NCI-H748 (cell line): ENCODE measurements at regions not wholly inside any gene's neighbourhood (a gene's known extent, or its start where the extent isn't known, plus 50 kb on each side); places are given as distances from the start of the nearest gene placed in this dataset.
A peak's percentile ranks its signal among the peaks of the same experiment; 100 is the strongest.
"Not testable (repeated sequence)": the region's sequence is repeated elsewhere in the genome, so short reads cannot be mapped to it uniquely, and the experiment has no call there.

Experiments
- DNase-seq: peaks from one replicate; lab custom pipeline; 2025; ENCODE audit not compliant: unreplicated experiment; lab: John Stamatoyannopoulos, UW

- no peak for DNase-seq
Observed at GRCh38 chrX:44785652-44786051, 58.2 kb upstream of the DUSP21 start.

GRCh38 chrX:44784241-44784640 is 59.6 kb upstream of the DUSP21 start:
- DNase-seq = no peak

- no peak for DNase-seq
Observed at GRCh38 chrX:44778254-44778653, 65.6 kb upstream of the DUSP21 start.

GRCh38 chrX:44775726-44776125 is 68.1 kb upstream of the DUSP21 start:
- DNase-seq = no peak

- not testable (repeated sequence) for DNase-seq
Observed at GRCh38 chrX:44774066-44774465, 69.8 kb upstream of the DUSP21 start.

- DNase-seq = no peak
Observed at GRCh38 chrX:44770121-44770520, 73.7 kb upstream of the DUSP21 start.

- DNase-seq = no peak
Observed at GRCh38 chrX:44767308-44767707, 76.5 kb upstream of the DUSP21 start.

- DNase-seq = no peak
Observed at GRCh38 chrX:44765556-44765955, 78.3 kb upstream of the DUSP21 start.

- DNase-seq = peak; percentile 3
Observed at GRCh38 chrX:44747969-44748368, 95.9 kb upstream of the DUSP21 start.

GRCh38 chrX:44747317-44747716 is 96.5 kb upstream of the DUSP21 start:
- no peak for DNase-seq

- DNase-seq = no peak
Observed at GRCh38 chrX:44744799-44745198, 99.0 kb upstream of the DUSP21 start.

- no peak for DNase-seq
Observed at GRCh38 chrX:44742480-44743155, 101.2 kb upstream of the DUSP21 start.

GRCh38 chrX:44741859-44742258 is 102.0 kb upstream of the DUSP21 start:
- not testable (repeated sequence) for DNase-seq

GRCh38 chrX:44741458-44741857 is 102.4 kb upstream of the DUSP21 start:
- not testable (repeated sequence) for DNase-seq

GRCh38 chrX:44735498-44735897 is 108.3 kb upstream of the DUSP21 start:
- no peak for DNase-seq

- no peak for DNase-seq
Observed at GRCh38 chrX:44733931-44734330, 109.9 kb upstream of the DUSP21 start.

- DNase-seq = no peak
Observed at GRCh38 chrX:44731160-44731559, 112.7 kb upstream of the DUSP21 start.

- no peak for DNase-seq
Observed at GRCh38 chrX:44723426-44723825, 120.4 kb upstream of the DUSP21 start.

- no peak for DNase-seq
Observed at GRCh38 chrX:44708470-44708869, 135.4 kb upstream of the DUSP21 start.

GRCh38 chrX:44705817-44706551 is 137.8 kb upstream of the DUSP21 start:
- no peak for DNase-seq

GRCh38 chrX:44698357-44698756 is 145.5 kb upstream of the DUSP21 start:
- peak; percentile 0 for DNase-seq

- DNase-seq = no peak
Observed at GRCh38 chrX:44693255-44693654, 150.6 kb upstream of the DUSP21 start.

- DNase-seq = no peak
Observed at GRCh38 chrX:44690129-44690528, 147.5 kb upstream of the FUNDC1 start.
